ENCODE measurements at regions not wholly inside any gene's neighbourhood (a gene's known extent, or its start where the extent isn't known, plus 50 kb on each side); places are given as distances from the start of the nearest gene placed in this dataset.

DNA sequence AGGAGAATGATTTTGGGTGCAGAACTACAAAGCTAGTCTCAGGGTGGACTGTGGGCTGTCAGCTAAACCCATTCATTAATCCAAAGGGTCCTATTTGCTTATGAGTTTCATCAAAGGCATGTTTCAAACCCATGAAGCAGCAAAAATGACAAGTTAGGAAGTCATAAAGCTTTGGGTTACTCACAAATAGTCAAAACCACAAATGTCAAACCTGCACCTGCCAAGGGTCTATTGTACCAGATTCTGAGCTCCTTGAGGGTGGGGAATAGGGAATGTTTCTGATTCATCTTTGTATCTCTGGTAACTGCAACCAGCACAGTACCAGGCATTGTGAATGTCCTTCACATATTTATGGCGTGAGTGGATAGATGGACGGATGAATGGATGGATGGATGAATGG lies 317.7 kb downstream of the MAF start:
- Mint-ChIP-seq H3K36me3 (ENCODE audit: unreplicated experiment) (no peaks in the 10 kb centered on the region), H3K4me3 (ENCODE audit: unreplicated experiment) (no peak overlapping the region), H3K4me1 (ENCODE audit: low read depth, unreplicated experiment) (peaks cover 7% of the 10 kb centered on the region), H3K9me3 (ENCODE audit: unreplicated experiment) (peaks cover 5% of the 10 kb centered on the region), H3K27ac (ENCODE audit: unreplicated experiment) (no peak overlapping the region), H3K27me3 (ENCODE audit: unreplicated experiment) (no peaks in the 10 kb centered on the region)
- DNase-seq, result no peak
- no peak for TF ChIP-seq CTCF (IDR thresholded peaks at IDR 0.05; ENCODE audit: partially characterized antibody, unreplicated experiment)

- H3K4me3 Mint-ChIP-seq (ENCODE audit: unreplicated experiment), result no peak overlapping the region
- H3K4me1 Mint-ChIP-seq (ENCODE audit: low read depth, unreplicated experiment), result no peaks in the 10 kb centered on the region
- no peak for TF ChIP-seq CTCF (IDR thresholded peaks at IDR 0.05; ENCODE audit: partially characterized antibody, unreplicated experiment)
- no peaks in the 10 kb centered on the region for H3K9me3 Mint-ChIP-seq (ENCODE audit: unreplicated experiment)
- no peak for DNase-seq
- H3K27me3 Mint-ChIP-seq (ENCODE audit: unreplicated experiment), result no peaks in the 10 kb centered on the region
- no peaks in the 10 kb centered on the region for H3K36me3 Mint-ChIP-seq (ENCODE audit: unreplicated experiment)
- H3K27ac Mint-ChIP-seq (ENCODE audit: unreplicated experiment), result no peak overlapping the region
Observed at GRCh38 chr16:79278506-79278905, 322.0 kb downstream of the MAF start.

GRCh38 chr16:79276501-79276900 lies 324.0 kb downstream of the MAF start:
- H3K27me3 Mint-ChIP-seq (ENCODE audit: unreplicated experiment), result no peaks in the 10 kb centered on the region
- no peaks in the 10 kb centered on the region for H3K4me1 Mint-ChIP-seq (ENCODE audit: low read depth, unreplicated experiment)
- H3K36me3 Mint-ChIP-seq (ENCODE audit: unreplicated experiment), result no peaks in the 10 kb centered on the region
- TF ChIP-seq CTCF (IDR thresholded peaks at IDR 0.05; ENCODE audit: partially characterized antibody, unreplicated experiment), result no peak
- no peak overlapping the region for H3K4me3 Mint-ChIP-seq (ENCODE audit: unreplicated experiment)
- no peak overlapping the region for H3K27ac Mint-ChIP-seq (ENCODE audit: unreplicated experiment)
- DNase-seq, result no peak
- no peaks in the 10 kb centered on the region for H3K9me3 Mint-ChIP-seq (ENCODE audit: unreplicated experiment)

DNA sequence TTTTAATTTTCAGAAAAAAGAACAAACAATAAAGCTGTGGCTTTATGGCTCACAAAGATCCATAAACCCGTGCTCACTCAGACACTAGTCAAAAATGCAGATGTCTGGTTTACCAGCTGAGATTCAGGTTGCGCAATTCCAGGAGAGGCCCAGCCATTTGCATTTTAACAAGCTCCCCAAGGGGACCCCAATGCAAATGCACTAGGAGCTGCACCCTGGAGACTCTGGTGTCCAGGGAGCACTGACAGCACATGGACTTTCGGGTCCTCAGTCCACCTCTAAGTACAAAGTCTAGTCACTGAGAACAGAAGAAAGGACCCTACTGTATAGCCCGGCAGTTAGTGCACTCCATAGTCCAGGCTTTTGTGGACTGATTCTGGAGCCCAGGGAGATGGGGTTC lies 326.3 kb downstream of the MAF start:
- TF ChIP-seq CTCF (IDR thresholded peaks at IDR 0.05; ENCODE audit: partially characterized antibody, unreplicated experiment), result no peak
- no peak for DNase-seq

GRCh38 chr16:79272141-79272577 lies 328.4 kb downstream of the MAF start:
- no peaks in the 10 kb centered on the region for H3K36me3 Mint-ChIP-seq (ENCODE audit: unreplicated experiment)
- no peaks in the 10 kb centered on the region for H3K9me3 Mint-ChIP-seq (ENCODE audit: unreplicated experiment)
- no peak overlapping the region for H3K4me3 Mint-ChIP-seq (ENCODE audit: unreplicated experiment)
- DNase-seq, result no peak
- no peak overlapping the region for H3K27ac Mint-ChIP-seq (ENCODE audit: unreplicated experiment)
- H3K27me3 Mint-ChIP-seq (ENCODE audit: unreplicated experiment), result no peaks in the 10 kb centered on the region
- TF ChIP-seq CTCF (IDR thresholded peaks at IDR 0.05; ENCODE audit: partially characterized antibody, unreplicated experiment), result no peak
- H3K4me1 Mint-ChIP-seq (ENCODE audit: low read depth, unreplicated experiment), result no peaks in the 10 kb centered on the region

More for the DNA sequence above, 326.3 kb downstream of the MAF start:
- Mint-ChIP-seq H3K27ac (ENCODE audit: unreplicated experiment) (no peak overlapping the region), H3K27me3 (ENCODE audit: unreplicated experiment) (no peaks in the 10 kb centered on the region), H3K36me3 (ENCODE audit: unreplicated experiment) (no peaks in the 10 kb centered on the region), H3K9me3 (ENCODE audit: unreplicated experiment) (no peaks in the 10 kb centered on the region), H3K4me1 (ENCODE audit: low read depth, unreplicated experiment) (no peaks in the 10 kb centered on the region), H3K4me3 (ENCODE audit: unreplicated experiment) (no peak overlapping the region)

Measured in glutamatergic neuron (in vitro differentiated cells).